H1 (cell line): ENCODE measurements at regions not wholly inside any gene's neighbourhood (a gene's known extent, or its start where the extent isn't known, plus 50 kb on each side); places are given as distances from the start of the nearest gene placed in this dataset.

Source experiments
- CTCF ChIA-PET: fragments of 300-600 bp; sonication (Branson Sonifier 250); formaldehyde crosslinking; loops from one replicate; lab custom pipeline; 2021; ENCODE audit not compliant: partially characterized antibody; lab: Charles Lee
- POLR2A ChIA-PET: fragments of 300-600 bp; sonication (Branson Sonifier 250); formaldehyde crosslinking; loops from one replicate; lab custom pipeline; 2021; ENCODE audit warnings: inconsistent platforms; ENCODE audit not compliant: partially characterized antibody; lab: Charles Lee
- DNase-seq, 2 experiments: peaks; one replicate each; pipeline versions ENCODE4 v3.0.0 to v3.0.0-alpha.2; 2010 to 2022; ENCODE audit warnings: low spot score in 2 of 2, low read depth in 1 of 2, mixed read lengths in 1 of 2
- FAIRE-seq: peaks from 2 replicates; lab custom pipeline; 2011; peaks lifted over from hg19 to GRCh38; lab: Jason Lieb, UNC
- H2AFZ ChIP-seq: 2 replicates; pipeline ENCODE4 v1.8.1; 2012; ENCODE audit warnings: low read length, inconsistent platforms
- H2AK5ac ChIP-seq: 2 replicates; pipeline ENCODE4 v1.6.1; 2013; ENCODE audit warnings: low read depth, low read length
- H2BK120ac ChIP-seq: replicated peaks from 2 replicates; pipeline ENCODE3; 2013; ENCODE audit warnings: low read depth, low read length, inconsistent platforms
- H2BK12ac ChIP-seq: 2 replicates; pipeline ENCODE4 v1.6.1; 2013; ENCODE audit warnings: low read depth, low read length
- H2BK15ac ChIP-seq: 2 replicates; pipeline ENCODE4 v1.6.1; 2013; ENCODE audit warnings: low read length
- H2BK20ac ChIP-seq: 2 replicates; pipeline ENCODE4 v1.6.1; 2013; ENCODE audit warnings: low read length
- H2BK5ac ChIP-seq: 2 replicates; pipeline ENCODE4 v1.6.1; 2013; ENCODE audit warnings: low read depth, low read length
- H3K14ac ChIP-seq: 2 replicates; pipeline ENCODE4 v1.6.1; 2013; ENCODE audit warnings: inconsistent platforms; ENCODE audit not compliant: insufficient read length
- H3K18ac ChIP-seq: 2 replicates; pipeline ENCODE4 v1.6.1; 2013; ENCODE audit warnings: low read length; ENCODE audit errors: extremely low read depth
- H3K23ac ChIP-seq: 2 replicates; pipeline ENCODE4 v1.6.1; 2013; ENCODE audit warnings: inconsistent platforms; ENCODE audit not compliant: insufficient read length
- H3K23me2 ChIP-seq: 2 replicates; pipeline ENCODE4 v1.6.1; 2013; ENCODE audit warnings: low read depth, low read length
- H3K27ac ChIP-seq: 2 replicates; pipeline ENCODE4 v1.6.1; 2011; ENCODE audit warnings: low read depth, low read length, inconsistent platforms
- H3K27me3 ChIP-seq, 4 experiments: replicated peaks in 1 of 4; 1 replicate in 1 of 4; 2 replicates in 3 of 4; pipeline versions ENCODE4 v1.6.1 to v1.8.1; 2011 to 2013; ENCODE audit warnings: low read length in 3 of 4, mild to moderate bottlenecking in 3 of 4, inconsistent platforms in 2 of 4, mixed read lengths in 2 of 4, moderate library complexity in 1 of 4; ENCODE audit not compliant: control insufficient read depth in 3 of 4, insufficient read depth in 3 of 4; ENCODE audit errors: extremely low read depth in 1 of 4
- H3K36me3 ChIP-seq, 4 experiments: 2 replicates each; pipeline versions ENCODE4 v1.6.1 to v1.8.1; 2011 to 2013; ENCODE audit warnings: mild to moderate bottlenecking in 4 of 4, low read length in 3 of 4, moderate library complexity in 2 of 4, control low read depth in 1 of 4, inconsistent platforms in 1 of 4; ENCODE audit not compliant: insufficient read depth in 4 of 4, control insufficient read depth in 2 of 4
- H3K4ac ChIP-seq: replicated peaks from 2 replicates; pipeline ENCODE3; 2013; ENCODE audit warnings: low read length, low read depth, mixed read lengths, inconsistent platforms; ENCODE audit not compliant: insufficient read length
- H3K4me1 ChIP-seq, 4 experiments: replicated peaks in 1 of 4; 1 replicate in 1 of 4; 2 replicates in 3 of 4; pipeline versions ENCODE4 v1.6.1 to v1.8.1; 2011 to 2013; ENCODE audit warnings: low read length in 3 of 4, inconsistent platforms in 2 of 4, mixed read lengths in 1 of 4; ENCODE audit not compliant: insufficient read depth in 4 of 4, control insufficient read depth in 3 of 4
- H3K4me2 ChIP-seq, 2 experiments: 2 replicates each; pipeline versions ENCODE4 v1.6.1 to v1.8.1; 2011 to 2013; ENCODE audit warnings: low read depth in 2 of 2, low read length in 2 of 2, control low read depth in 1 of 2, inconsistent platforms in 1 of 2, mild to moderate bottlenecking in 1 of 2; ENCODE audit not compliant: insufficient read depth in 1 of 2
- H3K4me3 ChIP-seq, 4 experiments: fragments of 200-600, 300-600 bp in 1 of 4; sonication (generic), shearing (Covaris generic), sonication (Bioruptor Twin) in 1 of 4; 2 replicates each; pipeline versions ENCODE4 v1.5.1 to v1.8.1; 2011 to 2016; ENCODE audit warnings: low read length in 4 of 4, low read depth in 3 of 4, control low read depth in 2 of 4, inconsistent platforms in 2 of 4, mild to moderate bottlenecking in 2 of 4, mixed read lengths in 1 of 4, moderate library complexity in 1 of 4; ENCODE audit not compliant: insufficient read depth in 2 of 4; ENCODE audit errors: extremely low read depth in 1 of 4
- H3K56ac ChIP-seq: replicated peaks from 2 replicates; pipeline ENCODE3; 2013; ENCODE audit warnings: low read depth, mild to moderate bottlenecking, mixed read lengths, low read length, inconsistent platforms; ENCODE audit not compliant: insufficient read length
- H3K79me1 ChIP-seq: 2 replicates; pipeline ENCODE4 v1.6.1; 2013; ENCODE audit warnings: low read depth, low read length, control low read depth
- H3K79me2 ChIP-seq, 2 experiments: 2 replicates each; pipeline versions ENCODE4 v1.6.1 to v1.8.1; 2012 to 2013; ENCODE audit warnings: low read length in 2 of 2, mild to moderate bottlenecking in 2 of 2, inconsistent platforms in 1 of 2; ENCODE audit not compliant: insufficient read depth in 2 of 2, control insufficient read depth in 1 of 2
- H3K9ac ChIP-seq, 4 experiments: replicated peaks in 1 of 4; 1 replicate in 1 of 4; 2 replicates in 3 of 4; pipeline versions ENCODE4 v1.6.1 to v1.8.1; 2011 to 2013; ENCODE audit warnings: low read depth in 3 of 4, low read length in 3 of 4, control low read depth in 2 of 4, mild to moderate bottlenecking in 2 of 4, moderate library complexity in 2 of 4, inconsistent platforms in 1 of 4; ENCODE audit errors: extremely low read depth in 1 of 4
- H3K9me3 ChIP-seq, 2 experiments: 2 replicates each; pipeline versions ENCODE4 v1.6.1 to v1.8.1; 2012 to 2013; ENCODE audit warnings: mild to moderate bottlenecking in 2 of 2, moderate library complexity in 2 of 2, control low read depth in 1 of 2, inconsistent platforms in 1 of 2, low read depth in 1 of 2, low read length in 1 of 2, mixed read lengths in 1 of 2; ENCODE audit not compliant: insufficient read depth in 2 of 2
- H4K20me1 ChIP-seq, 2 experiments: replicated peaks in 1 of 2; 2 replicates each; pipeline versions ENCODE3 to v1.8.1; 2011 to 2013; ENCODE audit warnings: inconsistent platforms in 2 of 2, low read length in 2 of 2, mild to moderate bottlenecking in 1 of 2; ENCODE audit not compliant: insufficient read depth in 2 of 2, control insufficient read depth in 1 of 2
- H4K5ac ChIP-seq: 2 replicates; pipeline ENCODE4 v1.6.1; 2013; ENCODE audit warnings: low read length, low read depth, mixed read lengths, inconsistent platforms; ENCODE audit not compliant: insufficient read length
- H4K8ac ChIP-seq: 2 replicates; pipeline ENCODE4 v1.8.0; 2013; ENCODE audit warnings: mild to moderate bottlenecking, moderate library complexity, low read length, inconsistent platforms; ENCODE audit not compliant: insufficient read depth; ENCODE audit errors: extremely low read depth
- H4K91ac ChIP-seq: replicated peaks from 2 replicates; pipeline ENCODE3; 2013; ENCODE audit warnings: low read length, mixed read lengths, inconsistent platforms; ENCODE audit not compliant: insufficient read length
- CBX8 ChIP-seq: fragments of 300-800, 300-1000 bp; sonication (generic); IDR thresholded peaks from 2 replicates; pipeline ENCODE4 v1.7.1; 2016; ENCODE audit warnings: low read depth, low read length, borderline replicate concordance
- CHD1 ChIP-seq: IDR thresholded peaks from 2 replicates; pipeline ENCODE4 v1.6.1; 2012; ENCODE audit warnings: low read depth, low read length, improper control_type of control experiment
- CTBP2 ChIP-seq: IDR thresholded peaks from 2 replicates; pipeline ENCODE4 v1.7.0; 2011; ENCODE audit warnings: borderline replicate concordance, mild to moderate bottlenecking, moderate library complexity, mixed read lengths, low read length; ENCODE audit not compliant: insufficient read depth, insufficient read length
- EP300 ChIP-seq, 2 experiments: IDR thresholded peaks; 1 replicate in 1 of 2; 2 replicates in 1 of 2; pipeline ENCODE4 v1.6.1; 2011 to 2012; ENCODE audit warnings: low read depth in 2 of 2, low read length in 2 of 2, mild to moderate bottlenecking in 2 of 2, borderline replicate concordance in 1 of 2, inconsistent platforms in 1 of 2, moderate library complexity in 1 of 2
- JUN ChIP-seq: IDR thresholded peaks from 2 replicates; pipeline ENCODE4 v1.6.1; 2011; ENCODE audit warnings: low read depth, mild to moderate bottlenecking, improper control_type of control experiment, low read length
- NRF1 ChIP-seq: IDR thresholded peaks from 2 replicates; pipeline ENCODE4 v1.6.1; 2011; ENCODE audit warnings: mild to moderate bottlenecking, low read depth, low read length, improper control_type of control experiment
- SP2 ChIP-seq: IDR thresholded peaks from 2 replicates; pipeline ENCODE4 v1.6.1; 2012; ENCODE audit warnings: mild to moderate bottlenecking, low read length, inconsistent platforms
- ZNF274 ChIP-seq: IDR thresholded peaks from 2 replicates; pipeline ENCODE4 v1.7.0; 2012; ENCODE audit warnings: low read length, borderline replicate concordance; ENCODE audit errors: extremely low read depth
- WGBS, 2 experiments: shearing (Covaris generic) in 1 of 2; methylation state at CpG; one replicate each; pipeline versions ENCODE4 v1.1.6 to v1.1.7; 2013 to 2015; ENCODE audit warnings: low lambda C conversion rate in 2 of 2, mixed read lengths in 2 of 2, inconsistent platforms in 1 of 2, low coverage in 1 of 2, missing lambda C conversion rate in 1 of 2; ENCODE audit not compliant: insufficient replicate concordance in 2 of 2, insufficient coverage in 1 of 2, insufficient read length in 1 of 2; ENCODE audit errors: extremely low coverage in 1 of 2, missing lambda C conversion rate in 1 of 2; 5-methylcytosine and 5-hydroxymethylcytosine counted together
- TF ChIP-seq, protein P1 (sequence below): IDR thresholded peaks from 2 replicates; pipeline ENCODE4 v1.6.1; 2012; ENCODE audit warnings: inconsistent platforms
- TF ChIP-seq, protein P2 (sequence below): IDR thresholded peaks from 2 replicates; pipeline ENCODE4 v1.6.1; 2011; ENCODE audit warnings: low read depth, mild to moderate bottlenecking, low read length; ENCODE audit not compliant: insufficient read depth

DNA sequence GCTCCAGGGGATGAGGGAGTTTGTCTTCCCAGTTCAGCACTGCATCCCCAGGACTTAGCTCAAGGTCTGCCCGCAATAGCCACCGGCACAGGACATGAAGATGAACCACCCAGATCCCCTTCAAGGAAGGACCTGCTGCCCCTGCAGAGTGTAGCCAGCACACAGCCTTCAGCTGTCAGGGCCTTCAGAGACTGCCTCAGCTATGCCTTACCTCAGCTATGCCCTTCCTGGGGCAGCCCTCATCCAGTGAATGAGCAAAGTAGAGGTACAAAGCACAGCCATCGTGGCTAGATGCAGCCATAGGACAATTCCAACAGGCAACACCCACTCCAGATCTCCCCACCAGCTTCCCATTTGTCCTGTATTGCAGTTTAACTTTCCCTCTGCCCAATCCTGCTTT is 291.2 kb upstream of the STT3B start:
- H2BK15ac ChIP-seq = no peak overlapping the region
- no peak overlapping the region for H2AK5ac ChIP-seq
- H3K9me3 ChIP-seq = no peaks in the 10 kb centered on the region
- ChIA-PET CTCF (interaction anchor here (0.9 to 1.8 kb wide), 7 partner anchors 9 to 321 kb away, joined by 3 to 5 read pairs (median 3); no protein-coding TSS in a partner anchor), POLR2A (interaction anchor here (1.0 kb wide), 1 partner anchor 291 kb away, joined by 4 read pairs; the partner anchor contains the start of gene STT3B)
- no peaks in the 10 kb centered on the region for H3K23me2 ChIP-seq
- no peak for DNase-seq
- no peaks in the 10 kb centered on the region for H3K27me3 ChIP-seq
- H4K91ac ChIP-seq = no peak overlapping the region
- FAIRE-seq = no peak
- no peak overlapping the region for H2AFZ ChIP-seq
- H2BK120ac ChIP-seq = peak overlapping the region; percentile 5
- no peaks in the 10 kb centered on the region for H3K79me2 ChIP-seq
- peak overlapping the region; percentile 51; the same call in 1 of the 2 replicates for H3K18ac ChIP-seq
- TF ChIP-seq CBX8 = no peak
- no peak for TF ChIP-seq EP300 (IDR thresholded peaks at IDR 0.05; ENCODE audit: borderline replicate concordance in 1 of 2, low read depth in 2 of 2, low read length in 2 of 2)
- no peak for TF ChIP-seq CTBP2
- no peak for TF ChIP-seq JUN
- TF ChIP-seq, protein P1, sequence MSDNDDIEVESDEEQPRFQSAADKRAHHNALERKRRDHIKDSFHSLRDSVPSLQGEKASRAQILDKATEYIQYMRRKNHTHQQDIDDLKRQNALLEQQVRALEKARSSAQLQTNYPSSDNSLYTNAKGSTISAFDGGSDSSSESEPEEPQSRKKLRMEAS = no peak
- no peak for TF ChIP-seq SP2
- no peak for TF ChIP-seq CHD1
- TF ChIP-seq NRF1 = no peak
- TF ChIP-seq, protein P2, sequence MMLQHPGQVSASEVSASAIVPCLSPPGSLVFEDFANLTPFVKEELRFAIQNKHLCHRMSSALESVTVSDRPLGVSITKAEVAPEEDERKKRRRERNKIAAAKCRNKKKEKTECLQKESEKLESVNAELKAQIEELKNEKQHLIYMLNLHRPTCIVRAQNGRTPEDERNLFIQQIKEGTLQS = no peak
- TF ChIP-seq ZNF274 = no peak
- H3K36me3 ChIP-seq = no peaks in the 10 kb centered on the region; a peak in 1 of 8 replicates
- H3K79me1 ChIP-seq = no peaks in the 10 kb centered on the region
- H3K4me1 ChIP-seq = peaks cover 0 to 11% (median 4%) of the 10 kb centered on the region in 4 experiments; a peak in 2 of 7 replicates
- no peak overlapping the region for H3K14ac ChIP-seq
- no peak overlapping the region for H2BK12ac ChIP-seq
- peak overlapping the region; percentile 95; the same call in 1 of the 2 replicates for H2BK20ac ChIP-seq
- H3K9ac ChIP-seq = no peak overlapping the region
- H4K5ac ChIP-seq = no peak overlapping the region
- H3K27ac ChIP-seq = no peak overlapping the region
- no peak overlapping the region for H4K8ac ChIP-seq
- no peak overlapping the region for H3K56ac ChIP-seq
- 0 out of 2 replicates have a peak overlapping the region, but pooled peaks have one; percentile 26 for H2BK5ac ChIP-seq
- no peak overlapping the region for H3K4me3 ChIP-seq
- H4K20me1 ChIP-seq = no peaks in the 10 kb centered on the region
- H3K4me2 ChIP-seq = no peak overlapping the region
- no peak overlapping the region for H3K23ac ChIP-seq
- 83% methylated on average over 3 of the region's 3 CpGs; no CpG with 5 or more reads in 1 of the 2 experiments for WGBS, 2 experiments
- no peak overlapping the region for H3K4ac ChIP-seq
